Upper lobe of left lung (tissue), 4 donors: ENCODE measurements at regions not wholly inside any gene's neighbourhood (a gene's known extent, or its start where the extent isn't known, plus 50 kb on each side); places are given as distances from the start of the nearest gene placed in this dataset.

Source experiments
- POLR2A ChIP-seq, 4 donors: fragments of 450-650 bp; IDR thresholded peaks; one replicate each; pipeline ENCODE4 v1.5.1; 2016 to 2017; ENCODE audit warnings: antibody characterized with exemption in 4 of 4, mild to moderate bottlenecking in 2 of 4
- POLR2AphosphoS5 ChIP-seq, 2 donors: sonication (generic); formaldehyde crosslinking; IDR thresholded peaks; one replicate each; pipeline ENCODE4 v1.5.1; 2017; ENCODE audit warnings: antibody characterized with exemption in 2 of 2
- TF ChIP-seq, protein P1 (sequence below), 6 experiments: fragments of 450-650 bp in 4 of 6; fragments of 200-600 bp in 2 of 6; sonication (generic) in 2 of 6; IDR thresholded peaks; one replicate each; pipeline ENCODE4 v1.5.1; 2016 to 2019; ENCODE audit warnings: antibody characterized with exemption in 6 of 6

DNA sequence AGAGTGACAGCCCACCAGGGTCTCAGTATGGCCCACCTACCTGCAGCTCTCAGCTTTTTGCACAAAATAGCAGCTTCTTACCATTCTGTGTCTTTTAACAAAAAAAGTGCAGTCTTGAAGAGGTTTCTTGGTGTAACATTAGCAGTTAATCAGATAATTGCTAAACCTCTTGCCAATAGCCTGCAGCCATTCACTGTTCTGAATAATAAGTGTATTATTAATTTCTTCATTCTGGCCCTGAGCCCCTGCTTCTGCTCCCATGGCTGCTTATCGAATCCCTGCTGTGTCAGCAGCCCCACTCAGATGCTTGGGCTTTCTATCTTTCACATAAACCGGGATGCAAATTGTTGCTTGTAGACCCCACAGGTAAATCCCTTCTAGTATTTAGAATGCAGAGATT lies 485.9 kb downstream of the CAAP1 start:
- TF ChIP-seq, protein P1, sequence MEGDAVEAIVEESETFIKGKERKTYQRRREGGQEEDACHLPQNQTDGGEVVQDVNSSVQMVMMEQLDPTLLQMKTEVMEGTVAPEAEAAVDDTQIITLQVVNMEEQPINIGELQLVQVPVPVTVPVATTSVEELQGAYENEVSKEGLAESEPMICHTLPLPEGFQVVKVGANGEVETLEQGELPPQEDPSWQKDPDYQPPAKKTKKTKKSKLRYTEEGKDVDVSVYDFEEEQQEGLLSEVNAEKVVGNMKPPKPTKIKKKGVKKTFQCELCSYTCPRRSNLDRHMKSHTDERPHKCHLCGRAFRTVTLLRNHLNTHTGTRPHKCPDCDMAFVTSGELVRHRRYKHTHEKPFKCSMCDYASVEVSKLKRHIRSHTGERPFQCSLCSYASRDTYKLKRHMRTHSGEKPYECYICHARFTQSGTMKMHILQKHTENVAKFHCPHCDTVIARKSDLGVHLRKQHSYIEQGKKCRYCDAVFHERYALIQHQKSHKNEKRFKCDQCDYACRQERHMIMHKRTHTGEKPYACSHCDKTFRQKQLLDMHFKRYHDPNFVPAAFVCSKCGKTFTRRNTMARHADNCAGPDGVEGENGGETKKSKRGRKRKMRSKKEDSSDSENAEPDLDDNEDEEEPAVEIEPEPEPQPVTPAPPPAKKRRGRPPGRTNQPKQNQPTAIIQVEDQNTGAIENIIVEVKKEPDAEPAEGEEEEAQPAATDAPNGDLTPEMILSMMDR (IDR thresholded peaks at IDR 0.05): no peak
- TF ChIP-seq POLR2AphosphoS5 (IDR thresholded peaks at IDR 0.05): no peak
- no peak for TF ChIP-seq POLR2A (IDR thresholded peaks at IDR 0.05)
